Lung (tissue), 11 donors: ENCODE measurements at regions not wholly inside any gene's neighbourhood (a gene's known extent, or its start where the extent isn't known, plus 50 kb on each side); places are given as distances from the start of the nearest gene placed in this dataset.

Experiments
- ATAC-seq: fragments of 200-7000 bp; cut with Tn5 transposase; one replicate; pipeline ENCODE4 v1.9.1; 2020; ENCODE audit warnings: moderate number of reproducible peaks; ENCODE audit not compliant: insufficient read depth, low FRiP score
- DNase-seq, 3 donors: peaks; one replicate each; pipeline ENCODE4 v3.0.0-alpha.2; 2013 to 2017
- H3K27ac ChIP-seq, 2 donors: one replicate each; pipeline ENCODE4 v1.5.1; 2013; ENCODE audit warnings: mild to moderate bottlenecking in 2 of 2, moderate library complexity in 2 of 2, control low read depth in 1 of 2, inconsistent platforms in 1 of 2, low read depth in 1 of 2, low read length in 1 of 2
- H3K27me3 ChIP-seq, 3 donors: one replicate each; pipeline ENCODE4 v1.5.1; 2013; ENCODE audit warnings: low read length in 2 of 3; ENCODE audit not compliant: control insufficient read depth in 3 of 3, insufficient read depth in 3 of 3
- H3K36me3 ChIP-seq, 4 donors: one replicate each; pipeline ENCODE4 v1.5.1; 2013; ENCODE audit warnings: low read length in 4 of 4, mild to moderate bottlenecking in 1 of 4, moderate library complexity in 1 of 4; ENCODE audit not compliant: control insufficient read depth in 4 of 4, insufficient read depth in 4 of 4
- H3K4me1 ChIP-seq, 5 donors: one replicate each; pipeline ENCODE4 v1.5.1; 2013; ENCODE audit warnings: low read length in 5 of 5, mild to moderate bottlenecking in 2 of 5, moderate library complexity in 1 of 5; ENCODE audit not compliant: control insufficient read depth in 5 of 5, insufficient read depth in 5 of 5
- H3K4me3 ChIP-seq: one replicate; pipeline ENCODE4 v1.5.1; 2013; ENCODE audit warnings: mild to moderate bottlenecking, control low read depth, moderate library complexity
- H3K9ac ChIP-seq, 2 donors: one replicate each; pipeline ENCODE4 v1.5.1; 2013; ENCODE audit warnings: low read length in 2 of 2, control low read depth in 1 of 2; ENCODE audit not compliant: insufficient read depth in 1 of 2
- H3K9me3 ChIP-seq, 4 donors: one replicate each; pipeline ENCODE4 v1.5.1; 2013; ENCODE audit warnings: low read length in 3 of 4, mild to moderate bottlenecking in 1 of 4, moderate library complexity in 1 of 4; ENCODE audit not compliant: control insufficient read depth in 4 of 4, insufficient read depth in 3 of 4
- CTCF ChIP-seq: IDR thresholded peaks from 2 replicates; pipeline ENCODE4 v1.5.1; 2012; ENCODE audit warnings: mild to moderate bottlenecking; ENCODE audit errors: control extremely low read depth, extremely low read depth
- WGBS, 2 donors: extraction: QIAGEN DNeasy Blood & Tissue Kit; methylation state at CpG; one replicate each; pipeline ENCODE4 v1.1.7; 2013; 5-methylcytosine and 5-hydroxymethylcytosine counted together
- donor health status: control.
- donor health status: control.
- donor health status: Bipolar disorder and iron deficiency.
- donor health status: healthy.
- donor health status: DM: yes; HTN: yes; CAD: no.

GRCh38 chr3:30195352-30195751 lies 411.0 kb upstream of the TGFBR2 start:
- Histone ChIP-seq H3K4me3 (no peak overlapping the region), H3K4me1 (peaks cover 0 to 14% (median 0%) of the 10 kb centered on the region in 5 donors), H3K27me3 (no peaks in the 10 kb centered on the region), H3K36me3 (no peaks in the 10 kb centered on the region), H3K27ac (no peak overlapping the region), H3K9ac (no peak overlapping the region), H3K9me3 (no peaks in the 10 kb centered on the region)
- ATAC-seq (no peak), DNase-seq (no peak)
- TF ChIP-seq CTCF: no peak
- WGBS, 2 donors: 94 to 96% methylated on average over 2 of the region's 2 CpGs

- H3K27ac ChIP-seq: no peak overlapping the region
- peaks cover 0 to 12% (median 0%) of the 10 kb centered on the region in 5 donors for H3K4me1 ChIP-seq
- no peaks in the 10 kb centered on the region for H3K9me3 ChIP-seq
- H3K27me3 ChIP-seq: no peaks in the 10 kb centered on the region
- TF ChIP-seq CTCF: no peak
- no peak overlapping the region for H3K4me3 ChIP-seq
- no peak overlapping the region for H3K9ac ChIP-seq
- DNase-seq (no peak), ATAC-seq (no peak)
- no peaks in the 10 kb centered on the region for H3K36me3 ChIP-seq
These were observed 408.2 kb upstream of the TGFBR2 start for GRCh38 chr3:30198162-30198561.

GRCh38 chr3:30199096-30199759 lies 407.2 kb upstream of the TGFBR2 start:
- no peak overlapping the region for H3K4me3 ChIP-seq
- peaks cover 0 to 9% (median 0%) of the 10 kb centered on the region in 5 donors for H3K4me1 ChIP-seq
- WGBS, 2 donors: 49 to 51% methylated on average over 6 of the region's 6 CpGs
- no peaks in the 10 kb centered on the region for H3K27me3 ChIP-seq
- peak; percentile 71 to 82 (median 82) for DNase-seq
- no peaks in the 10 kb centered on the region for H3K9me3 ChIP-seq
- H3K36me3 ChIP-seq: no peaks in the 10 kb centered on the region
- no peak overlapping the region for H3K9ac ChIP-seq
- TF ChIP-seq CTCF: peak; percentile 72
- no peak overlapping the region for H3K27ac ChIP-seq
- peak; percentile 66 for ATAC-seq

- Histone ChIP-seq H3K4me1 (peaks cover 0 to 9% (median 0%) of the 10 kb centered on the region in 5 donors), H3K9me3 (no peaks in the 10 kb centered on the region), H3K36me3 (no peaks in the 10 kb centered on the region), H3K4me3 (no peak overlapping the region), H3K27me3 (no peaks in the 10 kb centered on the region), H3K27ac (no peak overlapping the region), H3K9ac (no peak overlapping the region)
- DNase-seq: no peak
- TF ChIP-seq CTCF: no peak
- no peak for ATAC-seq
- WGBS, 2 donors: 68 to 89% methylated on average over 3 of the region's 3 CpGs
These were observed 406.5 kb upstream of the TGFBR2 start for GRCh38 chr3:30199855-30200254.
